ENCODE measurements at regions not wholly inside any gene's neighbourhood (a gene's known extent, or its start where the extent isn't known, plus 50 kb on each side); places are given as distances from the start of the nearest gene placed in this dataset.
"Not testable (repeated sequence)": the region's sequence is repeated elsewhere in the genome, so short reads cannot be mapped to it uniquely, and the experiment has no call there.

DNA sequence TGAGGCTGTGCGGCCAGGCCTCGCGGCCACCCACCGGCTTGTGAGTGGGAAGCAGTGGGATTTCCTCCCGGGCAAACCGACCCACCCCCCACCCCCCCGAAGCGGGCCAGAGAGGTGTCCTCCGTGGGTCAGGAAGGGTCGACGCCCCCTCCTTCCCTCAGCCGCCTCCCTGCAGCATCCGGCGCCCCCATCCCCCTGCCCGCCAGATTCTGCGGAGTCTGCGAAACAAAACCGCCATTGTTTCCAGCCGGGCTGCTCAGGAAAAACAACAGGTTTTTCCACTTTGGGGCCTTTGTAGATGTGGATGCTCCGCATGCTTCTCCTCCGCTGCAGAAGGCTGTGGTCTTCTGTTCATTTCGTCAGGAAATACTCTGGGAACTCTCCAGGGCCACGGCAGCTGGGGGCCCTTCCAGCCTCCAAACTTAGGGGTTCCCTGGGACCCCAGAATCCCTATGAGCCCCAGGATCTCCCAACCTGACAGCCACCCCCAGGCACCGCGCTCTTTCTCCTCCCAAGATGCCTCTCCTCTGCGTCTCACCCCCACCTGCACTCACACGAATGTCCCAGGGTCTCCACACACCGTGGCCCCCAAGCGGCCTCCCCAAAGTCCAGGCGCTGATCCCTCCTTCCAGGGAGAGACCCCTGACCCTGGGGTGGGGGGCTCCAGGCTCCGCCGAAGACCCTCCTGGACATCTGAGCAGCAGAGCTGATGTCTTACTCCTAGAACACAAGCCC is 121.2 kb downstream of the NPIPB11 start:
- not testable (repeated sequence) for TF ChIP-seq CBX5 (CRISPR knock-in tag; IDR thresholded peaks at IDR 0.05; ENCODE audit: borderline replicate concordance); FOXM1 (CRISPR knock-in tag; IDR thresholded peaks at IDR 0.05); E2F5 (CRISPR knock-in tag; conservative IDR thresholded peaks at IDR 0.05); PCBP1 (IDR thresholded peaks at IDR 0.05; ENCODE audit: borderline replicate concordance, low read depth, low read length); ADNP (CRISPR knock-in tag; IDR thresholded peaks at IDR 0.05); USF2 (IDR thresholded peaks at IDR 0.05; ENCODE audit: low read depth, low read length); USF2 (CRISPR knock-in tag; IDR thresholded peaks at IDR 0.05; ENCODE audit: borderline replicate concordance)
- TF ChIP-seq, protein P1, sequence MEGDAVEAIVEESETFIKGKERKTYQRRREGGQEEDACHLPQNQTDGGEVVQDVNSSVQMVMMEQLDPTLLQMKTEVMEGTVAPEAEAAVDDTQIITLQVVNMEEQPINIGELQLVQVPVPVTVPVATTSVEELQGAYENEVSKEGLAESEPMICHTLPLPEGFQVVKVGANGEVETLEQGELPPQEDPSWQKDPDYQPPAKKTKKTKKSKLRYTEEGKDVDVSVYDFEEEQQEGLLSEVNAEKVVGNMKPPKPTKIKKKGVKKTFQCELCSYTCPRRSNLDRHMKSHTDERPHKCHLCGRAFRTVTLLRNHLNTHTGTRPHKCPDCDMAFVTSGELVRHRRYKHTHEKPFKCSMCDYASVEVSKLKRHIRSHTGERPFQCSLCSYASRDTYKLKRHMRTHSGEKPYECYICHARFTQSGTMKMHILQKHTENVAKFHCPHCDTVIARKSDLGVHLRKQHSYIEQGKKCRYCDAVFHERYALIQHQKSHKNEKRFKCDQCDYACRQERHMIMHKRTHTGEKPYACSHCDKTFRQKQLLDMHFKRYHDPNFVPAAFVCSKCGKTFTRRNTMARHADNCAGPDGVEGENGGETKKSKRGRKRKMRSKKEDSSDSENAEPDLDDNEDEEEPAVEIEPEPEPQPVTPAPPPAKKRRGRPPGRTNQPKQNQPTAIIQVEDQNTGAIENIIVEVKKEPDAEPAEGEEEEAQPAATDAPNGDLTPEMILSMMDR (CRISPR knock-in tag; IDR thresholded peaks at IDR 0.05): not testable (repeated sequence)

Measured in HepG2 (cell line).